ENCODE measurements at regions not wholly inside any gene's neighbourhood (a gene's known extent, or its start where the extent isn't known, plus 50 kb on each side); places are given as distances from the start of the nearest gene placed in this dataset.

GRCh38 chr10:57472823-57473619, 794.7 kb downstream of the IPMK start:
- Mint-ChIP-seq H3K27ac (no peak overlapping the region), H3K4me1 (no peaks in the 10 kb centered on the region), H3K4me3 (no peak overlapping the region), H3K36me3 (no peaks in the 10 kb centered on the region), H3K9me3 (peaks cover 0 to 9% of the 10 kb centered on the region in 2 donors), H3K27me3 (no peaks in the 10 kb centered on the region)
- DNase-seq (no peak), ATAC-seq (replicated peaks) (no peak)

GRCh38 chr10:57468894-57469432, 798.7 kb downstream of the IPMK start:
- no peak for ATAC-seq (replicated peaks)
- H3K27ac Mint-ChIP-seq, result no peak overlapping the region
- H3K9me3 Mint-ChIP-seq, result no peaks in the 10 kb centered on the region
- no peaks in the 10 kb centered on the region for H3K27me3 Mint-ChIP-seq
- no peak overlapping the region for H3K4me3 Mint-ChIP-seq
- DNase-seq, result no peak
- no peaks in the 10 kb centered on the region for H3K36me3 Mint-ChIP-seq
- H3K4me1 Mint-ChIP-seq, result no peaks in the 10 kb centered on the region

GRCh38 chr10:57465155-57465554, 802.5 kb downstream of the IPMK start:
- no peaks in the 10 kb centered on the region for H3K4me1 Mint-ChIP-seq
- DNase-seq (no peak), ATAC-seq (replicated peaks) (no peak)
- H3K27ac Mint-ChIP-seq, result no peak overlapping the region
- no peak overlapping the region for H3K4me3 Mint-ChIP-seq
- H3K36me3 Mint-ChIP-seq, result no peaks in the 10 kb centered on the region
- no peaks in the 10 kb centered on the region for H3K27me3 Mint-ChIP-seq
- no peaks in the 10 kb centered on the region for H3K9me3 Mint-ChIP-seq

- ATAC-seq (replicated peaks) (no peak), DNase-seq (no peak)
- Mint-ChIP-seq H3K4me3 (no peak overlapping the region), H3K27me3 (no peaks in the 10 kb centered on the region), H3K36me3 (no peaks in the 10 kb centered on the region), H3K9me3 (no peaks in the 10 kb centered on the region), H3K27ac (no peak overlapping the region), H3K4me1 (no peaks in the 10 kb centered on the region)
Observed at GRCh38 chr10:57460540-57460939, 807.2 kb downstream of the IPMK start.

- Mint-ChIP-seq H3K4me3 (no peak overlapping the region), H3K9me3 (no peaks in the 10 kb centered on the region), H3K27me3 (no peaks in the 10 kb centered on the region), H3K4me1 (no peaks in the 10 kb centered on the region), H3K36me3 (no peaks in the 10 kb centered on the region), H3K27ac (no peak overlapping the region)
- ATAC-seq (replicated peaks) (no peak), DNase-seq (no peak)
Observed at GRCh38 chr10:57457972-57458512, 809.7 kb downstream of the IPMK start.

- Mint-ChIP-seq H3K9me3 (peaks cover 0 to 1% of the 10 kb centered on the region in 2 donors), H3K4me3 (no peak overlapping the region), H3K27me3 (no peaks in the 10 kb centered on the region), H3K4me1 (no peaks in the 10 kb centered on the region), H3K36me3 (no peaks in the 10 kb centered on the region), H3K27ac (no peak overlapping the region)
- DNase-seq (no peak), ATAC-seq (replicated peaks) (no peak)
Observed at GRCh38 chr10:57430376-57430775, 837.3 kb downstream of the IPMK start.

GRCh38 chr10:57420881-57421280, 846.8 kb downstream of the IPMK start:
- Mint-ChIP-seq H3K27ac (no peak overlapping the region), H3K36me3 (no peaks in the 10 kb centered on the region), H3K27me3 (no peaks in the 10 kb centered on the region), H3K4me3 (no peak overlapping the region), H3K4me1 (no peaks in the 10 kb centered on the region), H3K9me3 (peaks cover 5% of the 10 kb centered on the region in 2 donors)
- no peak for DNase-seq
- ATAC-seq (replicated peaks), result no peak

- H3K9me3 Mint-ChIP-seq, result peaks cover 9% of the 10 kb centered on the region in 2 donors
- no peak for ATAC-seq (replicated peaks)
- H3K4me3 Mint-ChIP-seq, result no peak overlapping the region
- no peaks in the 10 kb centered on the region for H3K36me3 Mint-ChIP-seq
- no peak for DNase-seq
- H3K27me3 Mint-ChIP-seq, result no peaks in the 10 kb centered on the region
- no peak overlapping the region for H3K27ac Mint-ChIP-seq
- H3K4me1 Mint-ChIP-seq, result no peaks in the 10 kb centered on the region
Observed at GRCh38 chr10:57418476-57418875, 849.2 kb downstream of the IPMK start.

GRCh38 chr10:57395923-57396322, 871.8 kb downstream of the IPMK start:
- Mint-ChIP-seq H3K36me3 (no peaks in the 10 kb centered on the region), H3K27ac (no peak overlapping the region), H3K9me3 (no peaks in the 10 kb centered on the region), H3K27me3 (no peaks in the 10 kb centered on the region), H3K4me1 (no peaks in the 10 kb centered on the region), H3K4me3 (no peak overlapping the region)
- DNase-seq (no peak), ATAC-seq (replicated peaks) (no peak)

GRCh38 chr10:57367412-57367811, 900.3 kb downstream of the IPMK start:
- no peaks in the 10 kb centered on the region for H3K27me3 Mint-ChIP-seq
- no peak overlapping the region for H3K27ac Mint-ChIP-seq
- H3K4me1 Mint-ChIP-seq, result no peaks in the 10 kb centered on the region
- DNase-seq, result no peak
- H3K36me3 Mint-ChIP-seq, result no peaks in the 10 kb centered on the region
- ATAC-seq (replicated peaks), result no peak
- no peak overlapping the region for H3K4me3 Mint-ChIP-seq
- H3K9me3 Mint-ChIP-seq, result no peaks in the 10 kb centered on the region

GRCh38 chr10:57362811-57363210, 904.9 kb downstream of the IPMK start:
- peaks cover 0 to 1% of the 10 kb centered on the region in 2 donors for H3K9me3 Mint-ChIP-seq
- no peak overlapping the region for H3K27ac Mint-ChIP-seq
- DNase-seq, result no peak
- ATAC-seq (replicated peaks), result no peak
- H3K27me3 Mint-ChIP-seq, result no peaks in the 10 kb centered on the region
- H3K4me3 Mint-ChIP-seq, result no peak overlapping the region
- no peaks in the 10 kb centered on the region for H3K4me1 Mint-ChIP-seq
- no peaks in the 10 kb centered on the region for H3K36me3 Mint-ChIP-seq

GRCh38 chr10:57353403-57354003, 914.2 kb downstream of the IPMK start:
- no peak overlapping the region for H3K27ac Mint-ChIP-seq
- no peaks in the 10 kb centered on the region for H3K36me3 Mint-ChIP-seq
- H3K4me3 Mint-ChIP-seq, result no peak overlapping the region
- DNase-seq (no peak), ATAC-seq (replicated peaks) (no peak)
- no peaks in the 10 kb centered on the region for H3K4me1 Mint-ChIP-seq
- no peaks in the 10 kb centered on the region for H3K27me3 Mint-ChIP-seq
- peaks cover 4 to 7% of the 10 kb centered on the region in 2 donors for H3K9me3 Mint-ChIP-seq

- Mint-ChIP-seq H3K4me3 (no peak overlapping the region), H3K27ac (no peak overlapping the region), H3K9me3 (peaks cover 4 to 7% of the 10 kb centered on the region in 2 donors), H3K4me1 (no peaks in the 10 kb centered on the region), H3K36me3 (no peaks in the 10 kb centered on the region), H3K27me3 (no peaks in the 10 kb centered on the region)
- ATAC-seq (replicated peaks), result peak in 1 of 2 donors; percentile 10
- no peak for DNase-seq
Observed at GRCh38 chr10:57351076-57351475, 916.6 kb downstream of the IPMK start.

GRCh38 chr10:57341294-57341693, 926.4 kb downstream of the IPMK start:
- DNase-seq, result no peak
- H3K4me3 Mint-ChIP-seq, result no peak overlapping the region
- no peaks in the 10 kb centered on the region for H3K36me3 Mint-ChIP-seq
- H3K27me3 Mint-ChIP-seq, result no peaks in the 10 kb centered on the region
- H3K4me1 Mint-ChIP-seq, result no peaks in the 10 kb centered on the region
- ATAC-seq (replicated peaks), result no peak
- peaks cover 6 to 15% of the 10 kb centered on the region in 2 donors for H3K9me3 Mint-ChIP-seq
- no peak overlapping the region for H3K27ac Mint-ChIP-seq
